ENCODE measurements at regions not wholly inside any gene's neighbourhood (a gene's known extent, or its start where the extent isn't known, plus 50 kb on each side); places are given as distances from the start of the nearest gene placed in this dataset.

GRCh38 chr13:22126433-22127021 lies 455.7 kb downstream of the FGF9 start:
- DNase-seq: no peak

GRCh38 chr13:22127277-22128164 lies 456.6 kb downstream of the FGF9 start:
- no peak for DNase-seq

GRCh38 chr13:22128441-22129408 lies 457.9 kb downstream of the FGF9 start:
- DNase-seq: no peak

- no peak for DNase-seq
Measured at GRCh38 chr13:22130254-22130653, 459.4 kb downstream of the FGF9 start.

- DNase-seq: no peak
Measured at GRCh38 chr13:22134261-22134660, 463.4 kb downstream of the FGF9 start.

GRCh38 chr13:22135446-22135845 lies 464.6 kb downstream of the FGF9 start:
- no peak for DNase-seq

GRCh38 chr13:22137361-22138050 lies 466.6 kb downstream of the FGF9 start:
- DNase-seq: no peak

- no peak for DNase-seq
Measured at GRCh38 chr13:22138947-22139346, 468.1 kb downstream of the FGF9 start.

GRCh38 chr13:22141716-22142115 lies 470.8 kb downstream of the FGF9 start:
- DNase-seq: no peak

- no peak for DNase-seq
Measured at GRCh38 chr13:22143671-22144070, 472.8 kb downstream of the FGF9 start.

GRCh38 chr13:22144806-22145205 lies 473.9 kb downstream of the FGF9 start:
- DNase-seq: no peak

- no peak for DNase-seq
Measured at GRCh38 chr13:22148187-22148586, 477.3 kb downstream of the FGF9 start.

- no peak for DNase-seq
Measured at GRCh38 chr13:22152751-22153150, 481.9 kb downstream of the FGF9 start.

- DNase-seq: no peak
Measured at GRCh38 chr13:22154041-22154440, 483.2 kb downstream of the FGF9 start.

- no peak for DNase-seq
Measured at GRCh38 chr13:22161871-22162270, 491.0 kb downstream of the FGF9 start.

- no peak for DNase-seq
Measured at GRCh38 chr13:22162889-22163288, 492.0 kb downstream of the FGF9 start.

GRCh38 chr13:22168437-22169190 lies 497.7 kb downstream of the FGF9 start:
- no peak for DNase-seq

GRCh38 chr13:22169473-22169872 lies 498.6 kb downstream of the FGF9 start:
- DNase-seq: no peak

- DNase-seq: no peak
Measured at GRCh38 chr13:22173610-22174009, 502.7 kb downstream of the FGF9 start.

- no peak for DNase-seq
Measured at GRCh38 chr13:22175241-22175640, 504.4 kb downstream of the FGF9 start.

All from anterior cingulate cortex (tissue), 58 donors.